Activated B cell treated with CpG ODN at 0.5 μM for 24 hours (primary cell): ENCODE measurements at regions not wholly inside any gene's neighbourhood (a gene's known extent, or its start where the extent isn't known, plus 50 kb on each side); places are given as distances from the start of the nearest gene placed in this dataset.

Source experiments
- ATAC-seq: fragments of 200-7000 bp; cut with Tn5 transposase; one replicate; pipeline ENCODE4 v1.10.0; 2021; ENCODE audit warnings: low read depth, mild to moderate bottlenecking, moderate library complexity
- CTCF ChIA-PET: fragments of 350-600 bp; sonication (Branson Sonifier 250); formaldehyde crosslinking; loops from one replicate; lab custom pipeline; 2021; ENCODE audit warnings: antibody characterized with exemption; lab: Charles Lee
- POLR2A ChIA-PET: fragments of 350-600 bp; sonication (Branson Sonifier 250); formaldehyde crosslinking; loops from one replicate; lab custom pipeline; 2021; ENCODE audit warnings: antibody characterized with exemption; lab: Charles Lee
- DNase-seq: peaks from one replicate; pipeline ENCODE4 v3.0.0; 2022
- H3K27ac Mint-ChIP-seq: one replicate; pipeline ENCODE4 v1.8.0; 2020; ENCODE audit warnings: mixed read lengths
- H3K27me3 Mint-ChIP-seq: one replicate; pipeline ENCODE4 v1.8.0; 2021; ENCODE audit warnings: mixed read lengths
- H3K36me3 Mint-ChIP-seq: one replicate; pipeline ENCODE4 v1.8.0; 2021; ENCODE audit warnings: low read depth, mixed read lengths
- H3K4me1 Mint-ChIP-seq: one replicate; pipeline ENCODE4 v1.8.0; 2021; ENCODE audit warnings: mixed read lengths
- H3K4me3 Mint-ChIP-seq: one replicate; pipeline ENCODE4 v1.8.0; 2020; ENCODE audit warnings: mild to moderate bottlenecking, mixed read lengths
- H3K9me3 Mint-ChIP-seq: one replicate; pipeline ENCODE4 v1.8.0; 2020; ENCODE audit warnings: mixed read lengths
- CTCF ChIP-seq: fragments of 200-600 bp; IDR thresholded peaks from one replicate; pipeline ENCODE4 v1.8.0; 2022; ENCODE audit warnings: antibody characterized with exemption, mild to moderate bottlenecking
- intact Hi-C: fragments of 100-400 bp; cut with micrococcal nuclease; formaldehyde crosslinking; loops from one replicate; pipeline ENCODE4 v1.15.1; 2024

DNA sequence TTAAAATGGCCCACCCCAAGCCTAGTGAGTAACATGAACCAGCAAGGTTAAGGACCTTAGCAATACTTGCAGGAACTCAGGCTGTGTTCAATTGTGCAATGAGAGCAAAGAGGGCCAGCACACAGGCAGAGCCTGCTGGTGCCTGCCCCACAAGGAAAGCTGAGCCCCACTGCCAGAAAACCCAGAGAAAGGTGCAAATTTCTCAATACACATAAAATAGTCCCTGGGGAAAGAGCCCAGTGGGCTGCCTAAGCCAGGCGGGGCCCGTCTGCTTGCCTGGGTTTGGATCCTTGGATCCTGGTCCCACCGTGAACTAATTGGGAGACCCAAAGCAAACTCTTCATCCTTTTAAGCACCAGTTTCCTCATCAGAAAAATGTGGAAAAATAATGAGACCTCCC is 128.5 kb upstream of the CACNA1E start:
- intact Hi-C loops = no loop called here
- no peak for ATAC-seq
- TF ChIP-seq CTCF = no peak
- ChIA-PET CTCF (no interaction called here), POLR2A (no interaction called here)
- H3K9me3 Mint-ChIP-seq = no peaks in the 10 kb centered on the region
- no peak overlapping the region for H3K27ac Mint-ChIP-seq
- H3K4me1 Mint-ChIP-seq = no peaks in the 10 kb centered on the region
- no peak overlapping the region for H3K4me3 Mint-ChIP-seq
- peaks cover 10% of the 10 kb centered on the region for H3K27me3 Mint-ChIP-seq
- DNase-seq = no peak
- no peaks in the 10 kb centered on the region for H3K36me3 Mint-ChIP-seq

- ATAC-seq = no peak
- no peak for TF ChIP-seq CTCF
- Mint-ChIP-seq H3K27ac (no peak overlapping the region), H3K4me1 (no peaks in the 10 kb centered on the region), H3K36me3 (no peaks in the 10 kb centered on the region), H3K27me3 (peaks cover 7% of the 10 kb centered on the region), H3K9me3 (no peaks in the 10 kb centered on the region), H3K4me3 (no peak overlapping the region)
- ChIA-PET POLR2A (no interaction called here), CTCF (no interaction called here)
- intact Hi-C loops = no loop called here
- no peak for DNase-seq
Measured at GRCh38 chr1:181356505-181357340, 126.6 kb upstream of the CACNA1E start.

DNA sequence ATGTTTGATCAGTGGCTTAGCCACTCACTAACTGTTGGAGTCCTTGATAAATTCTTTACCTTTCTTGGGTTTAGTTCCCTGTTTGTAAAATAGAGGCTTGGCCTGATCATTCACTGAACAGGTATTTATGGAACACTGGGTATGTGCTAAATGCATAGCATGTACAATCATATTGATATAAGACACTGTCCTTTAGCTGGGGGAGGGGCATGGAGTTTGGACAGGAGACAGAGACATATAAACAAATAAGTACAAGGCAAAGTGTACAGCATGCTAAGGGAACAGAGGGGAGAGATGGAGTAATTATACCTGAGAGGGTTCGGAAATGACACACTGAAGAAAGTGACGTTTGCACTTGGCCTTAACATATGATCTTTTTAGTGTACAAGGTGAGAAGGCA is 124.3 kb upstream of the CACNA1E start:
- ATAC-seq (no peak), DNase-seq (no peak)
- no peaks in the 10 kb centered on the region for H3K4me1 Mint-ChIP-seq
- POLR2A ChIA-PET = no interaction called here
- TF ChIP-seq CTCF = no peak
- CTCF ChIA-PET = no interaction called here
- peaks cover 6% of the 10 kb centered on the region for H3K27me3 Mint-ChIP-seq
- no peaks in the 10 kb centered on the region for H3K36me3 Mint-ChIP-seq
- intact Hi-C loops = no loop called here
- H3K27ac Mint-ChIP-seq = no peak overlapping the region
- H3K4me3 Mint-ChIP-seq = no peak overlapping the region
- H3K9me3 Mint-ChIP-seq = no peaks in the 10 kb centered on the region

DNA sequence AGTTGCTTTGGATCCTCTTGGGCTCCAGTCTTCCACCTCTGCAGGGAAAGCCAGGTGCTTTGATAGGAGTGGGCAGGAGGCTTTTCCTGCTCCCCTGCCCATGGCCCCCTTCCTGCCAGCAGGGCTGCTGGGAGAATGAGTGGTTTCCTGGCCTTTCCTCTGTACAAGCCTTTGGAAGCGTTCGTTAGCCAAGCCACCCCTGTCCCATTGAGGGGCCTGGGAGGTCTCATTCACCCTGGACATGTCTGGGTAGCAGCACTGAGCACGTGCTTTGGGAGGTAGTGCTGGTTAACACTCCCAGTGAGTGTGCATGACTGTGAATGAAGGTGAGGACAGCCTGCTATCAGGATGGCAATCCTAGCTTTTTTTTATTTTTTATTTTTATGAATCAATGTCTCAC is 118.5 kb upstream of the CACNA1E start:
- DNase-seq = no peak
- no peak overlapping the region for H3K4me3 Mint-ChIP-seq
- no peak overlapping the region for H3K27ac Mint-ChIP-seq
- H3K4me1 Mint-ChIP-seq = no peaks in the 10 kb centered on the region
- TF ChIP-seq CTCF = no peak
- no peaks in the 10 kb centered on the region for H3K36me3 Mint-ChIP-seq
- CTCF ChIA-PET = no interaction called here
- ATAC-seq = no peak
- H3K9me3 Mint-ChIP-seq = no peaks in the 10 kb centered on the region
- no peaks in the 10 kb centered on the region for H3K27me3 Mint-ChIP-seq
- POLR2A ChIA-PET = no interaction called here
- intact Hi-C loops = no loop called here

GRCh38 chr1:181366910-181367309 is 116.4 kb upstream of the CACNA1E start:
- ChIA-PET CTCF (no interaction called here), POLR2A (no interaction called here)
- intact Hi-C loops = no loop called here
- no peak for ATAC-seq
- TF ChIP-seq CTCF = no peak
- DNase-seq = no peak
- no peak overlapping the region for H3K4me3 Mint-ChIP-seq
- no peak overlapping the region for H3K27ac Mint-ChIP-seq
- H3K27me3 Mint-ChIP-seq = no peaks in the 10 kb centered on the region
- no peaks in the 10 kb centered on the region for H3K36me3 Mint-ChIP-seq
- no peaks in the 10 kb centered on the region for H3K4me1 Mint-ChIP-seq
- peaks cover 2% of the 10 kb centered on the region for H3K9me3 Mint-ChIP-seq
